Right atrium auricular region (tissue), 2 donors: ENCODE measurements at regions not wholly inside any gene's neighbourhood (a gene's known extent, or its start where the extent isn't known, plus 50 kb on each side); places are given as distances from the start of the nearest gene placed in this dataset.

ENCODE experiments used
- DNase-seq: peaks from one replicate; pipeline ENCODE4 v3.0.0-alpha.2; 2019; ENCODE audit warnings: low spot score
- H3K27ac ChIP-seq, 2 donors: fragments of 200-600 bp; sonication (generic); 1 replicate in 1 of 2; 2 replicates in 1 of 2; pipeline ENCODE4 v1.5.1; 2016 to 2019
- H3K27me3 ChIP-seq, 2 donors: fragments of 200-600 bp; sonication (generic); one replicate each; pipeline versions ENCODE4 v1.5.1 to v1.6.0; 2017 to 2019
- H3K36me3 ChIP-seq: fragments of 200-600 bp; sonication (generic); one replicate; pipeline ENCODE4 v1.5.1; 2016
- H3K4me1 ChIP-seq, 2 donors: fragments of 200-600 bp; sonication (generic); one replicate each; pipeline versions ENCODE4 v1.5.1 to v1.6.0; 2017 to 2019
- H3K4me3 ChIP-seq, 2 donors: fragments of 200-600 bp; sonication (generic); 1 replicate in 1 of 2; 2 replicates in 1 of 2; pipeline ENCODE4 v1.5.1; 2017 to 2019; ENCODE audit warnings: mild to moderate bottlenecking in 1 of 2, moderate library complexity in 1 of 2
- H3K9me3 ChIP-seq, 2 donors: fragments of 200-600 bp; sonication (generic); one replicate each; pipeline ENCODE4 v1.5.1; 2019
- CTCF ChIP-seq, 2 donors: fragments of 200-600 bp; sonication (generic); IDR thresholded peaks; one replicate each; pipeline ENCODE4 v1.5.1; 2019; ENCODE audit warnings: antibody characterized with exemption in 2 of 2

- DNase-seq = no peak
- Histone ChIP-seq H3K4me1 (no peaks in the 10 kb centered on the region), H3K27ac (no peak overlapping the region), H3K27me3 (no peaks in the 10 kb centered on the region), H3K4me3 (no peak overlapping the region), H3K9me3 (peaks cover 0 to under 1% of the 10 kb centered on the region in 2 donors), H3K36me3 (no peaks in the 10 kb centered on the region)
- TF ChIP-seq CTCF (IDR thresholded peaks at IDR 0.05) = no peak
Measured at GRCh38 chrX:13419918-13420317, 100.1 kb upstream of the ATXN3L start.

GRCh38 chrX:13419276-13419675 lies 99.4 kb upstream of the ATXN3L start:
- TF ChIP-seq CTCF (IDR thresholded peaks at IDR 0.05) = no peak
- H3K4me3 ChIP-seq = no peak overlapping the region
- no peaks in the 10 kb centered on the region for H3K27me3 ChIP-seq
- no peak overlapping the region for H3K27ac ChIP-seq
- no peaks in the 10 kb centered on the region for H3K9me3 ChIP-seq
- H3K4me1 ChIP-seq = no peaks in the 10 kb centered on the region
- H3K36me3 ChIP-seq = no peaks in the 10 kb centered on the region
- DNase-seq = no peak

- H3K9me3 ChIP-seq = no peaks in the 10 kb centered on the region
- no peak overlapping the region for H3K27ac ChIP-seq
- H3K4me3 ChIP-seq = no peak overlapping the region
- H3K27me3 ChIP-seq = no peaks in the 10 kb centered on the region
- no peak for TF ChIP-seq CTCF (IDR thresholded peaks at IDR 0.05)
- H3K36me3 ChIP-seq = no peaks in the 10 kb centered on the region
- no peaks in the 10 kb centered on the region for H3K4me1 ChIP-seq
- DNase-seq = no peak
Measured at GRCh38 chrX:13418126-13419097, 98.6 kb upstream of the ATXN3L start.

- no peak overlapping the region for H3K27ac ChIP-seq
- H3K4me1 ChIP-seq = no peaks in the 10 kb centered on the region
- H3K36me3 ChIP-seq = no peaks in the 10 kb centered on the region
- no peaks in the 10 kb centered on the region for H3K27me3 ChIP-seq
- H3K9me3 ChIP-seq = no peaks in the 10 kb centered on the region
- no peak overlapping the region for H3K4me3 ChIP-seq
- DNase-seq = no peak
- TF ChIP-seq CTCF (IDR thresholded peaks at IDR 0.05) = no peak
Measured at GRCh38 chrX:13415509-13415908, 95.7 kb upstream of the ATXN3L start.

- Histone ChIP-seq H3K4me3 (no peak overlapping the region), H3K9me3 (no peaks in the 10 kb centered on the region), H3K4me1 (no peaks in the 10 kb centered on the region), H3K27me3 (no peaks in the 10 kb centered on the region), H3K27ac (no peak overlapping the region), H3K36me3 (no peaks in the 10 kb centered on the region)
- DNase-seq = no peak
- no peak for TF ChIP-seq CTCF (IDR thresholded peaks at IDR 0.05)
Measured at GRCh38 chrX:13414006-13414647, 94.3 kb upstream of the ATXN3L start.
